BLaER1 treated with 17β-estradiol and CSF1 and Interleukin-3, amounts not matched to agents 10 nM and 100 nM (cell line): ENCODE measurements at regions not wholly inside any gene's neighbourhood (a gene's known extent, or its start where the extent isn't known, plus 50 kb on each side); places are given as distances from the start of the nearest gene placed in this dataset.
A peak's percentile ranks its signal among the peaks of the same experiment; 100 is the strongest.

Experiments
- H3K27ac ChIP-seq, 11 experiments: shearing (Covaris generic); formaldehyde crosslinking; 2 replicates each; pipeline ENCODE4 v1.8.1; 2022
- H3K27me3 ChIP-seq, 11 experiments: shearing (Covaris generic); formaldehyde crosslinking; 2 replicates each; pipeline ENCODE4 v1.8.1; 2022
- H3K36me3 ChIP-seq, 11 experiments: shearing (Covaris generic); formaldehyde crosslinking; 2 replicates each; pipeline ENCODE4 v1.8.1; 2022
- H3K4me1 ChIP-seq, 10 experiments: shearing (Covaris generic); formaldehyde crosslinking; 2 replicates each; pipeline ENCODE4 v1.8.1; 2022
- H3K4me2 ChIP-seq, 11 experiments: shearing (Covaris generic); formaldehyde crosslinking; 2 replicates each; pipeline ENCODE4 v1.8.1; 2022
- H3K4me3 ChIP-seq, 10 experiments: shearing (Covaris generic); formaldehyde crosslinking; 2 replicates each; pipeline ENCODE4 v1.8.1; 2022
- H3K9ac ChIP-seq, 11 experiments: shearing (Covaris generic); formaldehyde crosslinking; 2 replicates each; pipeline ENCODE4 v1.8.1; 2022
- H3K9me3 ChIP-seq, 11 experiments: shearing (Covaris generic); formaldehyde crosslinking; replicated peaks in 1 of 11; 2 replicates each; pipeline ENCODE4 v1.8.1; 2022
- H4K20me1 ChIP-seq, 11 experiments: shearing (Covaris generic); formaldehyde crosslinking; 2 replicates each; pipeline ENCODE4 v1.8.1; 2022
- Cebpa-rat ChIP-seq, 11 experiments: shearing (Covaris generic); IDR thresholded peaks; 2 replicates each; pipeline ENCODE4 v1.8.1; 2022

DNA sequence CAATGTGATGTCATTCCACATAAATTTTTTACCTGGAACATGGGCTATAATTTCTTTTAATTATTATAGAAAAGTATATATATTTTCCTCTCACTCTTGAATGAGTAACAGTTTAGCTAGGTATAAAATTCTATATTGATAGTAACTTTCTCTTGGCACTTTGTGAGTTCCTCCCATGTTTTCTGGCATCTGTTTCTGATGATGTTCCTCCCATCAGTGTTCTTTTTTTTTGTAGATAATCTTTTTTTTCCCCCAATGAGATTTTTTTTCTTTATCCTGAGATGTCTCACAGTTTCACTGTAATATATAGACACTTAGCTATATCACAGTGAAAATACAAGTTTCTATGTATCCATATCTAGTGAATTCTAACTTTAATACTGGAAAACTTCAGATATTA is 75.2 kb downstream of the IER5 start:
- Histone ChIP-seq H3K9me3 (peaks cover 34 to 51% (median 37%) of the 10 kb centered on the region in 11 experiments), H3K9ac (no peak overlapping the region), H4K20me1 (no peaks in the 10 kb centered on the region), H3K4me3 (no peak overlapping the region), H3K4me1 (peaks cover 11 to 15% (median 13%) of the 10 kb centered on the region in 10 experiments; a peak in 19 of 20 replicates), H3K27me3 (peaks cover 0 to 7% (median 0%) of the 10 kb centered on the region in 11 experiments; a peak in 2 of 22 replicates), H3K36me3 (0 out of 22 replicates have a peak, but pooled peaks cover 0 to 4% (median 0%) of the 10 kb centered on the region in 11 experiments), H3K27ac (no peak overlapping the region), H3K4me2 (no peak overlapping the region)
- no peak for TF ChIP-seq Cebpa-rat (IDR thresholded peaks at IDR 0.05)

DNA sequence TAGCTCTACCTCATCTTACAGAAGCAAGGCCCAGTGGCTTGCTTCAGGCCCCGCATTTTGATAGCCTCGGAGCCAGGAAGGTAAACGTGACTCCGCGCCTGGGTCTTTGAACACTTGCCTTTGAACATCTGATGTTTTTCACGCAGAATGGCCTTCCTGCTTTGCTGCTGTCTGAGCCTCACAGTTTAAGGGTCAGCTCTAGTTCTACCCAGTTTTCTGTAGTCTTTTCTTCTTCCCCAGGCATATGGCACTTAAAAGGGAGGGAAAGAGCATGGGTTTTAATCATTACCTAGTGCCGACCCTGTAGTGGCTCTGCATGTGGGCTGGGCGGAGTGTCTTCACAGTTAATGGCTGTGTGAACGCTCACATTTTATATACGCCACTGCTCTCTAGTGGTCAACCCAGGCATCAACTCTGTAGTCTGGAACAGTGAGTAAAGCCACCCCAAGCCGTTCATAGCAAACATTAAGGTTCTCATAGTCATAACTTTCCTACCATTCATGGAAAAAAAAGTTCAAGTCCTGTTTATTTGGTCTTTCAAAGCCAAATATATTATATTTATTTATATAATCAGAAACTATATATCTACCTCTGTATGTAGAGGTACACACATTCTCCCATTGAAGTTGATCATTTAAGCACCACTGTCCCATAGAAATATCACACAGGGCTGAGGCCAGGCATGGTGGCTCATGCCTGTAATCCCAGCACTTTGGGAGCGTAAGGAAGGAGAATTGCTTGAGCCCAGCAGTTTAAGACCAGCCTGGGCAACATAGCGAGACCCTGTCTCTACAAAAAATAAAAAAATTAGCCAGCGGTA is 78.1 kb downstream of the IER5 start:
- 0 out of 22 replicates have a peak, but pooled peaks cover 0 to 4% (median 0%) of the 10 kb centered on the region in 11 experiments for H3K36me3 ChIP-seq
- H3K27me3 ChIP-seq, result no peaks in the 10 kb centered on the region
- no peak overlapping the region for H3K27ac ChIP-seq
- no peak overlapping the region for H3K9ac ChIP-seq
- H4K20me1 ChIP-seq, result no peaks in the 10 kb centered on the region
- no peak for TF ChIP-seq Cebpa-rat (IDR thresholded peaks at IDR 0.05)
- H3K4me1 ChIP-seq, result no peaks in the 10 kb centered on the region; a peak in 1 of 20 replicates
- H3K4me3 ChIP-seq, result no peak overlapping the region
- peaks cover 34 to 41% (median 35%) of the 10 kb centered on the region in 11 experiments for H3K9me3 ChIP-seq
- peak overlapping the region in 1 of 11 experiments; percentile 33; a peak in 1 of 22 replicates for H3K4me2 ChIP-seq

DNA sequence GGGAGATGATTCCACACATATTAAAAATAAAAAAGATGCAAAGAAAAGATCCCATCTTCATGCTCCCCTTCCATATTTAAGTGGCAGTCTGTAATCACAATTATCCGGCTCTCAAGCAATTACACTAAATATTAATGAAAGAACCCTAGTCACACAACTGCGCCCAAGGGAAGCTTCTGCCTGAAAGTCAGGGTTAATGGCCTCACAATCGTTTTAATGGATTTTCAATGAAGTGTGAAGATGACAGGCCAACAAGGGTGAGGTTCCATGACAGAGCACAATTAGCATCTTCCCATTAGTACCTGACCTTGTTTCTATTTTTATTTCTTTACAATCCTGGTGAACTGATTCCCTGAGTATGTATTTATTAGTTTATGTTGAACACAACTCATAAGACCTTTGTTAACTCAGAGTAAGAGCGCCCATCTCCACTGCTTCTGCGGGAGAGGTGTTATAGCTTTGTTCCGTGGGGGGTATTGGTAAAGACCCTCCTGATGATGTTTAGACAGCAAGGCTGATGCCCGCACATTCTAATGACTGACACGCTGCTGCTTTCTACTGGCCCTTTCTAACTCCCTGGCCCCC is 80.9 kb downstream of the IER5 start:
- Histone ChIP-seq H3K9me3 (peaks cover 16 to 35% (median 23%) of the 10 kb centered on the region in 11 experiments), H3K4me2 (no peak overlapping the region), H3K4me1 (no peaks in the 10 kb centered on the region; a peak in 1 of 20 replicates), H3K4me3 (no peak overlapping the region), H3K27ac (no peak overlapping the region), H3K9ac (no peak overlapping the region), H3K36me3 (no peaks in the 10 kb centered on the region), H3K27me3 (no peaks in the 10 kb centered on the region), H4K20me1 (no peaks in the 10 kb centered on the region)
- no peak for TF ChIP-seq Cebpa-rat (IDR thresholded peaks at IDR 0.05)

DNA sequence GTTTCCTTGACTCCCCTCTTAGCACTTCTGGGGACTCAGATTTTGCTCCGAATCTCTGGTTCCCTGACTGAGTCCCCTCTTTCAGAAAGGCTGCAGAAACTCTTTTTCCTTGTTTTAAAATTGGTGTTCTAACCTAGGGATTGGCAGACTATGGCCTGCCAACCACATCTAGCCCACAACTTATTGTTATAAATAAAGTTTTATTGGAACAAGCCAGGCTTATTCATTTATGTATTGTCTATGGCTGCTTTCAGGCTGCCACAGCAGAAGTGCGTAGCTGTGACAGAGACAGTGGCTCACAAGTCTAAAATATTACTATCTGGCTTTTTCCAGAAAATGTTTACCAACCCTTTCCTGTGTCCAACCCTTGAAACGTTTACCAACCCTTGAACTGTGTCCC is 81.7 kb downstream of the IER5 start:
- Histone ChIP-seq H3K4me3 (no peak overlapping the region), H3K4me2 (no peak overlapping the region), H4K20me1 (no peaks in the 10 kb centered on the region), H3K9ac (no peak overlapping the region), H3K27me3 (no peaks in the 10 kb centered on the region), H3K27ac (no peak overlapping the region), H3K4me1 (no peaks in the 10 kb centered on the region; a peak in 1 of 20 replicates), H3K9me3 (peaks cover 9 to 27% (median 15%) of the 10 kb centered on the region in 11 experiments; a peak in 21 of 22 replicates), H3K36me3 (no peaks in the 10 kb centered on the region)
- TF ChIP-seq Cebpa-rat (IDR thresholded peaks at IDR 0.05), result no peak

DNA sequence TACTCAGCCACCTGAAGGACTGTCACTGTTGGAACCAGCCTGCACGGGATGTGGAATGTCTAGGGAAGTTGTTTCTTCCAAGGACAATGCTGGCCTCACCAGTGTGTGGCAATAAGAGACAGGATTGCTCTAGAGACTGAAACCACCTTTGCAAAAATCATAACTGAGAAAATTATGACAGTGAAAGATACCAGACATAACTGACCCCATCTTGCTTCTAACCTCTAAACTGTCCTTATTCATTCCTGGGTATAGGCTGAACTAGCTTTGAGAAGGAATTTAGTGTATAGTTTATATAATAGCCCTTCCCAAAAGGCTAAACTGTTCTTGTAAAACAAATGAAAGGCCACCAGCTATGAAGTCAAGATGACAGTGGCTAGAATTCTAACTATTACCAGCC is 83.6 kb downstream of the IER5 start:
- Histone ChIP-seq H3K9ac (no peak overlapping the region), H3K27ac (no peak overlapping the region), H3K36me3 (no peaks in the 10 kb centered on the region)

DNA sequence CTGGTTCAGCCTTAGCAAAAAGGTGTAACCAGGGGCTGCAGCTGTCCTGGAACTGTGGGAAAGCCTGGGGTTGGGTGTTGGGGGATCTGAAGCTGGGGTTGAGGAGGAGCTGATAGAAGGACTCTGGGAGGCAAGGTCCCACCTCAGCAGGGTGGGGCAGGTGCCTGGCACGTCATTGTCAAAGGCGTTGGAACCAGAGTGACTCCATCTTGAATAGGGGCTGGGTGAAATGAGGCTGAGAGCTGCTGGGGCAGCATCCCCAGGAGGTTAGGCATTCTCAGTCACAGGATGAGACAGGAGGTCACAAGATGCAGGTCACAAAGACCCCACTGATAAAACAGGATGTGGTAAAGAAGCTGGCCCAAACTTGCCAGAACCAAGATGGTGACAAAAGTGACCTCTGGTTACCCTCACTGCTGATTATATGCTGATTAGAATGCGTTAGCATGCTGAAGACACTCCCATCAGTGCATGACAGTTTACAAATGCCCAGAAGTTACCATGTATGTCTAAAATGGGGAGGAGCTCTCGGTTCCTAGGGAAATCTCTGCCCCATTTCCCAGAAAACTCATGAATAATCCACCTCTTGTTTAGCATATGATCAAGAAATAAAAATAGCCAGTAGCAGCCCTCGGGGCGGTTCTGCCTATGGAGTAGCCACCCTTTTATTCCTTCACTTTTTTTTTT is 85.4 kb downstream of the IER5 start:
- Histone ChIP-seq H4K20me1 (no peaks in the 10 kb centered on the region), H3K27ac (no peak overlapping the region), H3K9ac (no peak overlapping the region), H3K4me2 (no peak overlapping the region), H3K4me1 (peaks cover 0 to under 1% (median 0%) of the 10 kb centered on the region in 10 experiments; a peak in 2 of 20 replicates), H3K4me3 (no peak overlapping the region), H3K9me3 (peaks cover 8 to 23% (median 15%) of the 10 kb centered on the region in 11 experiments; a peak in 20 of 22 replicates), H3K27me3 (no peaks in the 10 kb centered on the region), H3K36me3 (no peaks in the 10 kb centered on the region)
- TF ChIP-seq Cebpa-rat (IDR thresholded peaks at IDR 0.05), result no peak

More for the DNA sequence above, 83.6 kb downstream of the IER5 start:
- H3K4me2 ChIP-seq, result no peak overlapping the region
- peaks cover 8 to 23% (median 15%) of the 10 kb centered on the region in 11 experiments; a peak in 20 of 22 replicates for H3K9me3 ChIP-seq
- no peak for TF ChIP-seq Cebpa-rat (IDR thresholded peaks at IDR 0.05)
- H3K4me3 ChIP-seq, result no peak overlapping the region
- H4K20me1 ChIP-seq, result no peaks in the 10 kb centered on the region
- H3K4me1 ChIP-seq, result no peaks in the 10 kb centered on the region
- no peaks in the 10 kb centered on the region for H3K27me3 ChIP-seq

DNA sequence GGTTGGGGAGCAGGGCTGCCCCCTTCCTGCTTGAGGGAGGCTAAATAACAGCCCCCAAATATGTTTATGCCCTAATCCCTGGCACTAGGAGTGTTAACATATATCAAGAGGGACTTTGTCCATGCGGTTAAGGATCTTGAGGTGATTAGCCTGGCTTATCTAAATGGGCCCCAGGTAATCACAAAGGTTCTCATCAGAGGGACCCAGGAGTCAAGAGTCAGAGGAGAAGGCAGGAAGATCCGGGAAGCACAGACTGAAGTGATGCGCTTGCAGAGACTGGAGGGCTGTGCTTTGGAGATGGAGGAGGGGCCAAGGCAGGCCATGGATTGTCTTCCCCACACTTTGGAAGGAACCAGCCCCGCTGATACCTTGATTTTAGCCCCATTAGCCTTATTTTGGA is 86.4 kb downstream of the IER5 start:
- Histone ChIP-seq H3K9me3 (peaks cover 8 to 23% (median 15%) of the 10 kb centered on the region in 11 experiments; a peak in 20 of 22 replicates), H3K9ac (no peak overlapping the region), H3K27me3 (no peaks in the 10 kb centered on the region), H3K4me1 (peaks cover 6 to 10% (median 7%) of the 10 kb centered on the region in 10 experiments), H3K4me3 (no peak overlapping the region), H4K20me1 (no peaks in the 10 kb centered on the region), H3K27ac (no peak overlapping the region), H3K36me3 (no peaks in the 10 kb centered on the region), H3K4me2 (no peak overlapping the region)
- TF ChIP-seq Cebpa-rat (IDR thresholded peaks at IDR 0.05), result no peak

DNA sequence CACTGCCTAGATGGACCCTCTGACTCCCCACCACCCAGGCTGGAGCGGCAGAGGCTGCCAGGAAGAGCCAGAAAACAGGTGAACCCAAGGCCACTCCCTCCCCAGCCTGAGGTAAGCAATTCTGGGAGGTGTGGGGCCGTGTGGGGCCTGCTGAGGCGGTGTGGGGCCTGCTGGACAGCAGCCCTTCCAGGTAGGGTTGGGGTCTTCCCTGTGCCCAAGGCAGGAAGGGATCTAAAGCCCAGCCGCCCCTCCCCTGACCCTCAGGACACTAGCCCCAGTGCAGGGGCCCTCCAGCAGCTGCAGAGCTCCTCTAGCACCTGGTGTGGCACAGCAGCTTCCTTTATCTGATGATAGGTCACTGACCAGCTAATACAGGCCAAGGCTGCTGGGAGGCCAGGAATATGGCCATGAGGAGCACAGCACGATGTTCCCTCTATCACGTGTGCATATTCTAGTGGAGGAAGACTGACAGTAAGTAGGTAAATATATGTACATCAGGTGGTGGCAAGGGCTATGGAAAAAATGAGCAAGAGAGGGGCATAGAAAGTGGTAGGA is 86.9 kb downstream of the IER5 start:
- Histone ChIP-seq H3K4me3 (no peak overlapping the region), H4K20me1 (no peaks in the 10 kb centered on the region), H3K4me1 (peaks cover 11 to 16% (median 13%) of the 10 kb centered on the region in 10 experiments), H3K27me3 (no peaks in the 10 kb centered on the region), H3K9ac (no peak overlapping the region), H3K9me3 (peaks cover 8 to 23% (median 15%) of the 10 kb centered on the region in 11 experiments; a peak in 20 of 22 replicates), H3K4me2 (no peak overlapping the region), H3K36me3 (no peaks in the 10 kb centered on the region), H3K27ac (no peak overlapping the region)
- no peak for TF ChIP-seq Cebpa-rat (IDR thresholded peaks at IDR 0.05)

DNA sequence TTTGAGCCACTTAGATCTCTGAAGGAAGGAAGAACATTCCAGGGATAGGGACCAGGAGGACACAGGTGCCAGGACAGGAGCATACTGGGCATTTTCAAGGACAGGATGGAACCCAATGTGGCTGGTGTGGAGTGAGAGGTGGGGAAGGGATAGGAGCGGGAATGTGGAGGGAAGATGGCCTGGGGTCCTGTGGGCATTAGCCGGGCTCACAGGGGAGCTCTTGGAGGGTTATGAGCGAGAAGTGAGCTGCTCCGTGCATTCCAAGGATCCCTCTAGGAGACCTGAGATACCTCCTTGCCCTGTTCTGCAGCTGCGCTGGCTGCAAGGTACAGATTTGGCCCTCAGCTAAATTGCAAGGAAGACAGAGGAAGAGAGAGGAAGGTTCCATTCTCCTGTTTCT is 87.5 kb downstream of the IER5 start:
- TF ChIP-seq Cebpa-rat (IDR thresholded peaks at IDR 0.05), result no peak

More for the DNA sequence above, 87.5 kb downstream of the IER5 start:
- no peaks in the 10 kb centered on the region for H3K27me3 ChIP-seq
- H3K9me3 ChIP-seq, result peaks cover 8 to 23% (median 15%) of the 10 kb centered on the region in 11 experiments; a peak in 20 of 22 replicates
- H3K4me2 ChIP-seq, result no peak overlapping the region
- H3K9ac ChIP-seq, result no peak overlapping the region
- no peaks in the 10 kb centered on the region for H4K20me1 ChIP-seq
- H3K27ac ChIP-seq, result no peak overlapping the region
- no peaks in the 10 kb centered on the region for H3K36me3 ChIP-seq
- H3K4me1 ChIP-seq, result peaks cover 16 to 21% (median 18%) of the 10 kb centered on the region in 10 experiments
- H3K4me3 ChIP-seq, result no peak overlapping the region
